PC-3 (cell line): ENCODE measurements at regions not wholly inside any gene's neighbourhood (a gene's known extent, or its start where the extent isn't known, plus 50 kb on each side); places are given as distances from the start of the nearest gene placed in this dataset.

Experiments
- CTCF ChIP-seq: fragments of 300-600 bp; sonication (generic); conservative IDR thresholded peaks from 2 replicates; pipeline ENCODE4 v1.5.1; 2017; ENCODE audit warnings: antibody characterized with exemption, low read depth, mild to moderate bottlenecking, low read length
- EZH2 ChIP-seq: fragments of 300-600 bp; sonication (generic); IDR thresholded peaks from one replicate; pipeline ENCODE4 v1.6.1; 2017; ENCODE audit warnings: antibody characterized with exemption, mild to moderate bottlenecking, low read length; ENCODE audit not compliant: unreplicated experiment
- EZH2phosphoT487 ChIP-seq: fragments of 300-600 bp; sonication (generic); IDR thresholded peaks from 2 replicates; pipeline ENCODE4 v1.6.1; 2018; ENCODE audit warnings: mild to moderate bottlenecking, antibody characterized with exemption, low read length, borderline replicate concordance

GRCh38 chr1:228685081-228685660 lies 50.1 kb upstream of the RHOU start:
- TF ChIP-seq CTCF (no peak), EZH2 (no peak), EZH2phosphoT487 (no peak)
